ENCODE measurements at regions not wholly inside any gene's neighbourhood (a gene's known extent, or its start where the extent isn't known, plus 50 kb on each side); places are given as distances from the start of the nearest gene placed in this dataset.

DNA sequence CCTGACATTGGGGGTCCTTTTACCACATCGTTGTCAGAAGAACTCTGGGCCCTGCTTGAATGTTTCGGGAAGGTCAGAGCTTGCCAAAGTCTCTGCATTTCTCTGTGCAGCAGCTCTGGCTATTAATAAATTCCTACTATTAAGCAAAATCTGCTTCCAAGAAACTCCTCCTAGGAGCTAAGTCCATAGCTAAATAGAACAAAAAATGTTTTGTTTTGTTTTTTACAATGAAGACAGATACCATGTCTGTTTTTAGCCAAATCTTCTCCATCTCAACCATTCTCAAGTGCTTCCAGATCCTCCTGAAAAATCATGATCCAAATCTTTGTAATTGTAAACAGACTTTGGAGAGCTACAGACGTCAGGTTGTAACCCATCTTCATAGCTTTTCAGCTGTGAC, 161.6 kb downstream of the SPATA18 start:
- H3K4me2 ChIP-seq (ENCODE audit: low read depth, low read length), result no peak overlapping the region
- no peak overlapping the region for H2AK9ac ChIP-seq (replicated peaks; ENCODE audit: low read depth, low read length, poor library complexity)
- H3K9ac ChIP-seq (ENCODE audit: low read depth, low read length), result no peak overlapping the region
- no peak overlapping the region for H3K18ac ChIP-seq (ENCODE audit: low read depth, low read length)
- H3K56ac ChIP-seq (ENCODE audit: extremely low read depth, insufficient read depth, low read length), result no peak overlapping the region
- H3K9me3 ChIP-seq (ENCODE audit: control insufficient read depth, insufficient read depth, low read length), result no peaks in the 10 kb centered on the region
- no peak overlapping the region for H2BK15ac ChIP-seq (ENCODE audit: low read depth, low read length)
- intact Hi-C loops (cut with micrococcal nuclease), result no loop called here
- no peak for TF ChIP-seq BHLHE40 (IDR thresholded peaks at IDR 0.05; ENCODE audit: low read depth, low read length)
- no peak for TF ChIP-seq RCOR1 (IDR thresholded peaks at IDR 0.05; ENCODE audit: insufficient replicate concordance, low read length)
- TF ChIP-seq MAFK (IDR thresholded peaks at IDR 0.05; ENCODE audit: low read depth, low read length), result no peak
- no peak for TF ChIP-seq RFX5 (IDR thresholded peaks at IDR 0.05; ENCODE audit: low read depth, low read length)
- TF ChIP-seq CHD1 (IDR thresholded peaks at IDR 0.05; ENCODE audit: low read depth, low read length), result no peak
- TF ChIP-seq, protein P1, sequence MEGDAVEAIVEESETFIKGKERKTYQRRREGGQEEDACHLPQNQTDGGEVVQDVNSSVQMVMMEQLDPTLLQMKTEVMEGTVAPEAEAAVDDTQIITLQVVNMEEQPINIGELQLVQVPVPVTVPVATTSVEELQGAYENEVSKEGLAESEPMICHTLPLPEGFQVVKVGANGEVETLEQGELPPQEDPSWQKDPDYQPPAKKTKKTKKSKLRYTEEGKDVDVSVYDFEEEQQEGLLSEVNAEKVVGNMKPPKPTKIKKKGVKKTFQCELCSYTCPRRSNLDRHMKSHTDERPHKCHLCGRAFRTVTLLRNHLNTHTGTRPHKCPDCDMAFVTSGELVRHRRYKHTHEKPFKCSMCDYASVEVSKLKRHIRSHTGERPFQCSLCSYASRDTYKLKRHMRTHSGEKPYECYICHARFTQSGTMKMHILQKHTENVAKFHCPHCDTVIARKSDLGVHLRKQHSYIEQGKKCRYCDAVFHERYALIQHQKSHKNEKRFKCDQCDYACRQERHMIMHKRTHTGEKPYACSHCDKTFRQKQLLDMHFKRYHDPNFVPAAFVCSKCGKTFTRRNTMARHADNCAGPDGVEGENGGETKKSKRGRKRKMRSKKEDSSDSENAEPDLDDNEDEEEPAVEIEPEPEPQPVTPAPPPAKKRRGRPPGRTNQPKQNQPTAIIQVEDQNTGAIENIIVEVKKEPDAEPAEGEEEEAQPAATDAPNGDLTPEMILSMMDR (conservative IDR thresholded peaks at IDR 0.05; ENCODE audit: low read depth, low read length), result no peak
- TF ChIP-seq CEBPB (IDR thresholded peaks at IDR 0.05; ENCODE audit: low read depth, low read length), result no peak
- TF ChIP-seq FOS (IDR thresholded peaks at IDR 0.05; ENCODE audit: low read depth, low read length), result no peak
- no peak for TF ChIP-seq POLR2A (IDR thresholded peaks at IDR 0.05; ENCODE audit: low read depth, low read length)
- no peak for TF ChIP-seq RAD21 (IDR thresholded peaks at IDR 0.05; ENCODE audit: low read length)
- TF ChIP-seq MXI1 (IDR thresholded peaks at IDR 0.05; ENCODE audit: borderline replicate concordance, low read depth, low read length), result no peak
- no peak for TF ChIP-seq SMC3 (IDR thresholded peaks at IDR 0.05; ENCODE audit: low read depth, low read length)
- H2AK5ac ChIP-seq (ENCODE audit: low read depth, low read length), result no peak overlapping the region
- ChIA-PET POLR2A (ENCODE audit: unreplicated experiment) (no interaction called here), CTCF (no interaction called here)
- H3K14ac ChIP-seq (replicated peaks; ENCODE audit: low read depth, low read length), result no peak overlapping the region
- in situ Hi-C loops (cut with MboI; ENCODE audit: low sequenced_read_pairs), result no loop called here
- no peaks in the 10 kb centered on the region for H3K27me3 ChIP-seq (ENCODE audit: control insufficient read depth, insufficient read depth, low read length)
- no peak overlapping the region for H3K23ac ChIP-seq (ENCODE audit: low read depth, low read length)
- dilution Hi-C loops (cut with HindIII; ENCODE audit: low sequenced_read_pairs, unreplicated experiment), result no loop called here
- H3K4ac ChIP-seq (ENCODE audit: low read depth, low read length), result no peak overlapping the region
- no peak overlapping the region for H2AFZ ChIP-seq (replicated peaks; ENCODE audit: low read length, poor library complexity)
- no peaks in the 10 kb centered on the region for H4K20me1 ChIP-seq (ENCODE audit: insufficient read depth, low read length)
- H3K79me1 ChIP-seq (ENCODE audit: low read depth in 1 of 2, low read length in 2 of 2), result no peaks in the 10 kb centered on the region
- WGBS, 2 experiments (ENCODE audit: extremely low coverage in 2 of 2, insufficient read length in 1 of 2), result no CpG with 5 or more reads among the region's 3 CpGs
- H3K4me3 ChIP-seq (ENCODE audit: insufficient read depth, low read depth, low read length), result no peak overlapping the region
- BruUV-seq (replicated peaks), result no TSS peak
- no peaks in the 10 kb centered on the region for H3K4me1 ChIP-seq (ENCODE audit: control insufficient read depth, insufficient read depth, low read length)
- no peak overlapping the region for H2BK120ac ChIP-seq (ENCODE audit: low read depth, low read length)
- no peak overlapping the region for H4K91ac ChIP-seq (ENCODE audit: insufficient read depth, low read depth, low read length)
- no peaks in the 10 kb centered on the region for H3K36me3 ChIP-seq (ENCODE audit: control insufficient read depth, insufficient read depth, low read length)
- no peak overlapping the region for H3K27ac ChIP-seq (ENCODE audit: insufficient read depth, low read length)
- H3K9me1 ChIP-seq (ENCODE audit: insufficient read depth, low read length), result no peaks in the 10 kb centered on the region
- DNase-seq (no peak), ATAC-seq (ENCODE audit: low read depth) (no peak)
- no peak overlapping the region for H4K8ac ChIP-seq (ENCODE audit: low read depth in 2 of 2, low read length in 2 of 2)
- H2BK20ac ChIP-seq (ENCODE audit: low read depth, low read length), result no peak overlapping the region
- no peak overlapping the region for H2BK5ac ChIP-seq (ENCODE audit: low read depth, low read length, poor library complexity, severe bottlenecking)
- no peak overlapping the region for H4K5ac ChIP-seq (ENCODE audit: low read depth, low read length)
